ENCODE measurements at regions not wholly inside any gene's neighbourhood (a gene's known extent, or its start where the extent isn't known, plus 50 kb on each side); places are given as distances from the start of the nearest gene placed in this dataset.

DNA sequence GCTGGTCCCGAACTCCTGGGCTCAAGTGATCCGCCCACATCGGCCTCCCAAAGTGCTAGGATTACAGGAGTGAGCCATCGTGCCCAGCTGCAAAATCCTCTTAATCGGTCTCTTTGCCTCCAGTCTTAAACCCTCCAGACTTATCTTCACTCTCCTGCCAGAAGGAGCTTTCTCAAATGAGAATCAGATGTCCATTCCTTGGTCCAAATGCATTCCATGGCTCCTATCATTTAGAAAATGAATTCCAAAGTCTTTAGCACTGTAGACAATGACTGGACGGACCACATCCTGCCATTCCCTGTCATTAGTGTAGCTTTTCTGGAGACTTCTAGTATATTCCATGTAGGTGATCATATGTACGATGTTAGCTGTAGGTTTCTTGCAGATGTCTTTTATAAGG lies 141.9 kb downstream of the ID4 start:
- Histone ChIP-seq H3K9ac (ENCODE audit: low read depth, low read length) (no peak overlapping the region), H3K36me3 (ENCODE audit: control insufficient read depth, insufficient read depth, low read length) (no peaks in the 10 kb centered on the region)

GRCh38 chr6:19979986-19980385 lies 142.8 kb downstream of the ID4 start:
- H3K36me3 ChIP-seq (ENCODE audit: control insufficient read depth, insufficient read depth, low read length), result no peaks in the 10 kb centered on the region
- no peak overlapping the region for H3K4me3 ChIP-seq (ENCODE audit: low read depth, low read length)
- H3K9me3 ChIP-seq (ENCODE audit: control insufficient read depth, insufficient read depth, low read length), result no peaks in the 10 kb centered on the region
- no peak overlapping the region for H3K9ac ChIP-seq (ENCODE audit: low read depth, low read length)
- H3K27me3 ChIP-seq (ENCODE audit: control insufficient read depth, insufficient read depth, low read length), result no peaks in the 10 kb centered on the region
- peaks cover 4% of the 10 kb centered on the region for H3K4me1 ChIP-seq (ENCODE audit: control insufficient read depth, insufficient read depth, low read length)

More for the DNA sequence above, 141.9 kb downstream of the ID4 start:
- H3K9me3 ChIP-seq (ENCODE audit: control insufficient read depth, insufficient read depth, low read length), result no peaks in the 10 kb centered on the region
- peaks cover 4% of the 10 kb centered on the region for H3K4me1 ChIP-seq (ENCODE audit: control insufficient read depth, insufficient read depth, low read length)
- H3K4me3 ChIP-seq (ENCODE audit: low read depth, low read length), result no peak overlapping the region
- no peaks in the 10 kb centered on the region for H3K27me3 ChIP-seq (ENCODE audit: control insufficient read depth, insufficient read depth, low read length)

GRCh38 chr6:19983374-19983773 lies 146.2 kb downstream of the ID4 start:
- no peaks in the 10 kb centered on the region for H3K27me3 ChIP-seq (ENCODE audit: control insufficient read depth, insufficient read depth, low read length)
- H3K4me3 ChIP-seq (ENCODE audit: low read depth, low read length), result no peak overlapping the region
- peaks cover 4% of the 10 kb centered on the region for H3K4me1 ChIP-seq (ENCODE audit: control insufficient read depth, insufficient read depth, low read length)
- no peaks in the 10 kb centered on the region for H3K36me3 ChIP-seq (ENCODE audit: control insufficient read depth, insufficient read depth, low read length)
- no peaks in the 10 kb centered on the region for H3K9me3 ChIP-seq (ENCODE audit: control insufficient read depth, insufficient read depth, low read length)
- no peak overlapping the region for H3K9ac ChIP-seq (ENCODE audit: low read depth, low read length)

GRCh38 chr6:19986691-19987438 lies 149.7 kb downstream of the ID4 start:
- Histone ChIP-seq H3K9ac (ENCODE audit: low read depth, low read length) (no peak overlapping the region), H3K4me3 (ENCODE audit: low read depth, low read length) (no peak overlapping the region), H3K27me3 (ENCODE audit: control insufficient read depth, insufficient read depth, low read length) (no peaks in the 10 kb centered on the region), H3K9me3 (ENCODE audit: control insufficient read depth, insufficient read depth, low read length) (no peaks in the 10 kb centered on the region), H3K4me1 (ENCODE audit: control insufficient read depth, insufficient read depth, low read length) (peaks cover 4% of the 10 kb centered on the region), H3K36me3 (ENCODE audit: control insufficient read depth, insufficient read depth, low read length) (no peaks in the 10 kb centered on the region)

- no peaks in the 10 kb centered on the region for H3K36me3 ChIP-seq (ENCODE audit: control insufficient read depth, insufficient read depth, low read length)
- no peak overlapping the region for H3K9ac ChIP-seq (ENCODE audit: low read depth, low read length)
- H3K27me3 ChIP-seq (ENCODE audit: control insufficient read depth, insufficient read depth, low read length), result no peaks in the 10 kb centered on the region
- no peaks in the 10 kb centered on the region for H3K4me1 ChIP-seq (ENCODE audit: control insufficient read depth, insufficient read depth, low read length)
- no peaks in the 10 kb centered on the region for H3K9me3 ChIP-seq (ENCODE audit: control insufficient read depth, insufficient read depth, low read length)
- H3K4me3 ChIP-seq (ENCODE audit: low read depth, low read length), result no peak overlapping the region
Observed at GRCh38 chr6:19988555-19988954, 151.4 kb downstream of the ID4 start.

DNA sequence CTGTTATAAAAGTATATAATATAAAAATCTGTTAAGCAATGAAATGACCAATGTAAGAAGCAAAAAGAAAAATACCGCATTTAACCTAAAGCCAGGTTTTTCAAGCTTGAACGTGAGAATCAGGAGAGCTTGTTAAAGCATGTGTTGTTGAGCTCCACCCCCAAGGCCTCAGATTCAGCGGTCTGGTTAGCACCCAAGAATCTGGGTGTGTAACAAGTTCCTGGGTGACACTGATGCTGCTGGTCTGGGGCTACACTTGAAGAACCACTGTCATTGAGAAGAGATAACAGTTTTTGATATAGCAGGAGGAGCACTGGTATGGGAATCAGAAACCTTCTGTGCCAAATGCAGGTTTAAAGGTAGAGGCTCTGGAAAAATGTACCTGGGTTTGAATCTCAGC lies 154.0 kb downstream of the ID4 start:
- no peaks in the 10 kb centered on the region for H3K4me1 ChIP-seq (ENCODE audit: control insufficient read depth, insufficient read depth, low read length)
- H3K4me3 ChIP-seq (ENCODE audit: low read depth, low read length), result no peak overlapping the region
- H3K27me3 ChIP-seq (ENCODE audit: control insufficient read depth, insufficient read depth, low read length), result no peaks in the 10 kb centered on the region
- no peaks in the 10 kb centered on the region for H3K36me3 ChIP-seq (ENCODE audit: control insufficient read depth, insufficient read depth, low read length)
- H3K9ac ChIP-seq (ENCODE audit: low read depth, low read length), result no peak overlapping the region
- H3K9me3 ChIP-seq (ENCODE audit: control insufficient read depth, insufficient read depth, low read length), result no peaks in the 10 kb centered on the region

GRCh38 chr6:19994909-19995308 lies 157.7 kb downstream of the ID4 start:
- H3K9ac ChIP-seq (ENCODE audit: low read depth, low read length), result no peak overlapping the region
- H3K9me3 ChIP-seq (ENCODE audit: control insufficient read depth, insufficient read depth, low read length), result no peaks in the 10 kb centered on the region
- H3K4me1 ChIP-seq (ENCODE audit: control insufficient read depth, insufficient read depth, low read length), result no peaks in the 10 kb centered on the region
- no peaks in the 10 kb centered on the region for H3K36me3 ChIP-seq (ENCODE audit: control insufficient read depth, insufficient read depth, low read length)
- no peak overlapping the region for H3K4me3 ChIP-seq (ENCODE audit: low read depth, low read length)
- H3K27me3 ChIP-seq (ENCODE audit: control insufficient read depth, insufficient read depth, low read length), result no peaks in the 10 kb centered on the region

- no peak overlapping the region for H3K9ac ChIP-seq (ENCODE audit: low read depth, low read length)
- H3K36me3 ChIP-seq (ENCODE audit: control insufficient read depth, insufficient read depth, low read length), result no peaks in the 10 kb centered on the region
- H3K4me1 ChIP-seq (ENCODE audit: control insufficient read depth, insufficient read depth, low read length), result no peaks in the 10 kb centered on the region
- no peak overlapping the region for H3K4me3 ChIP-seq (ENCODE audit: low read depth, low read length)
- H3K9me3 ChIP-seq (ENCODE audit: control insufficient read depth, insufficient read depth, low read length), result no peaks in the 10 kb centered on the region
- no peaks in the 10 kb centered on the region for H3K27me3 ChIP-seq (ENCODE audit: control insufficient read depth, insufficient read depth, low read length)
Observed at GRCh38 chr6:19995575-19996257, 158.5 kb downstream of the ID4 start.

DNA sequence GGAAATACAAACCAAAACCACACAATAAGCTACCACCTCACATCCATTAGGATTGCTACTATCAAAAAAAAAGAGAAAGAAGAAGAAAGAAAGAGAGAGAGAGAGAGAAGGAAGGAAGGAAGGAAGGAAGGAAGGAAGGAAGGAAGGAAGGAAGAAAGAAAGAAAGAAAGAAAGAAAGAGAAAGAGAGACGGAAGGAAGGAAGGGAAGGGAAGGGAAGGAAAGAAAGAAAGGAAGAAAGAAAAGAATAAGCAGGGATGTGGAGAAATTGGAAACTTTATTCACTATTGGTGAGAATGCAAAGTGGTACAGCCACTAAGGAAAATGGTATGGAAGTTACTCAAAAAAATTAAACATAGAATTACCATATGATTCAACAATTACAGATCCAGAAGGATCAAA lies 159.9 kb downstream of the ID4 start:
- no peaks in the 10 kb centered on the region for H3K36me3 ChIP-seq (ENCODE audit: control insufficient read depth, insufficient read depth, low read length)
- H3K4me1 ChIP-seq (ENCODE audit: control insufficient read depth, insufficient read depth, low read length), result no peaks in the 10 kb centered on the region
- no peaks in the 10 kb centered on the region for H3K9me3 ChIP-seq (ENCODE audit: control insufficient read depth, insufficient read depth, low read length)
- no peak overlapping the region for H3K9ac ChIP-seq (ENCODE audit: low read depth, low read length)
- H3K27me3 ChIP-seq (ENCODE audit: control insufficient read depth, insufficient read depth, low read length), result no peaks in the 10 kb centered on the region
- no peak overlapping the region for H3K4me3 ChIP-seq (ENCODE audit: low read depth, low read length)

GRCh38 chr6:19998541-19998940 lies 161.4 kb downstream of the ID4 start:
- H3K4me1 ChIP-seq (ENCODE audit: control insufficient read depth, insufficient read depth, low read length), result no peaks in the 10 kb centered on the region
- no peak overlapping the region for H3K9ac ChIP-seq (ENCODE audit: low read depth, low read length)
- peaks cover 2% of the 10 kb centered on the region for H3K27me3 ChIP-seq (ENCODE audit: control insufficient read depth, insufficient read depth, low read length)

DNA sequence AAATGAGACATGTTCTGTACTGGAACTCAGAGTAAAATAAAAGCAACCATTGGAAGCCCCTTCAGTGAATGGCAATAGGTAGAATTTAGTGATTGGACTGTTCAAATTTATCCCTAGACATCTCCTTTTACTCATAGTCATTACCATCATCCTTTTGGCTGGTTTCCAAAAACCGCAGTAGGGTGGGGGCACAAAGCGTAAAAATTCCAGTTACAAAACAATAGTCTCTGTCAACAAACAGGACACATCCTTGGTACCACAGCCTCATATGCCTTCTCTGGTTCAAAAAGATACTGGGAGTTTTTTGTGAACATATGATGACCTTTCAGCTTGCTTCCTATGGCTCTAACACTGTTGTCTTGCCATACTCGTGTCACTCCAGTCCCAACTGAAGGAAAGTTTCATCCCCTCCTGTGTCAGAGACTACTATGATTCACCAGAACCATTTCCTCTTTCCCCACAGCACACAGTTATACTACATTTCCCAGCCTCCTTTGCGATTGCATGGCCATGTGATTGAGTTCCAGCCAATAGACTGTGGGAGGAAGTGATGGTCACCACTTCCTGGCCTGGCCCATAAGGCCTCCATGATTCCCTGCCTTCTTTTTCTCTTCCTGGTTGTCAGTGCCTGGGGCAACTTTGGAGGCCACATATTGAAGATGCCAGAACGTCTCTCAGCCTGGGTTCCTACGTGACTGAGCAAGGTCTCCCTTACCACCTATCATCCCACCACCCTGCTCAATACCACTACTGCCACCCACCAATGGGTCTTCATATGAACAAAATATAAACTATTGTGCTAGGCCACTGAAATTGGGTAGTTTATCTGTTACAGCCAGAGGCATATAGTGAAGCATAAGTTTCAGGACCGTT lies 162.4 kb downstream of the ID4 start:
- no peaks in the 10 kb centered on the region for H3K36me3 ChIP-seq (ENCODE audit: control insufficient read depth, insufficient read depth, low read length)

More at GRCh38 chr6:19998541-19998940, 161.4 kb downstream of the ID4 start:
- Histone ChIP-seq H3K36me3 (ENCODE audit: control insufficient read depth, insufficient read depth, low read length) (no peaks in the 10 kb centered on the region), H3K9me3 (ENCODE audit: control insufficient read depth, insufficient read depth, low read length) (no peaks in the 10 kb centered on the region), H3K4me3 (ENCODE audit: low read depth, low read length) (no peak overlapping the region)

More for the DNA sequence above, 162.4 kb downstream of the ID4 start:
- H3K27me3 ChIP-seq (ENCODE audit: control insufficient read depth, insufficient read depth, low read length), result peaks cover 2% of the 10 kb centered on the region
- H3K9me3 ChIP-seq (ENCODE audit: control insufficient read depth, insufficient read depth, low read length), result no peaks in the 10 kb centered on the region
- H3K9ac ChIP-seq (ENCODE audit: low read depth, low read length), result no peak overlapping the region
- no peaks in the 10 kb centered on the region for H3K4me1 ChIP-seq (ENCODE audit: control insufficient read depth, insufficient read depth, low read length)
- no peak overlapping the region for H3K4me3 ChIP-seq (ENCODE audit: low read depth, low read length)

Data from iPS-15b (cell line).